Panc1 (cell line): ENCODE measurements at regions not wholly inside any gene's neighbourhood (a gene's known extent, or its start where the extent isn't known, plus 50 kb on each side); places are given as distances from the start of the nearest gene placed in this dataset.

ENCODE experiments used
- CTCF ChIP-seq: fragments of 450-650 bp; IDR thresholded peaks from 2 replicates; pipeline ENCODE4 v1.5.1; 2017; ENCODE audit warnings: mild to moderate bottlenecking
- POLR2AphosphoS5 ChIP-seq: IDR thresholded peaks from 2 replicates; pipeline ENCODE4 v1.6.1; 2012; ENCODE audit warnings: mild to moderate bottlenecking, low read depth, low read length, moderate library complexity
- REST ChIP-seq, 2 experiments: IDR thresholded peaks; 2 replicates each; pipeline ENCODE4 v1.6.1; 2011 to 2012; ENCODE audit warnings: low read depth in 2 of 2, control low read depth in 1 of 2, low read length in 1 of 2, mild to moderate bottlenecking in 1 of 2, moderate library complexity in 1 of 2; ENCODE audit not compliant: insufficient read depth in 1 of 2

GRCh38 chr1:221945669-221946068 lies 203.8 kb upstream of the DUSP10 start:
- TF ChIP-seq CTCF (no peak), POLR2AphosphoS5 (no peak), REST (IDR thresholded peaks at IDR 0.05; ENCODE audit: insufficient read depth in 1 of 2, low read depth in 2 of 2, low read length in 1 of 2) (no peak)
